HepG2 (cell line): ENCODE measurements at regions not wholly inside any gene's neighbourhood (a gene's known extent, or its start where the extent isn't known, plus 50 kb on each side); places are given as distances from the start of the nearest gene placed in this dataset.

Experiments used
- CBFB ChIP-seq: sonication (generic); formaldehyde crosslinking; IDR thresholded peaks from 2 replicates; pipeline ENCODE4 v1.4.0; 2020; ENCODE audit warnings: missing genetic modification reagents
- CBX2 ChIP-seq, 2 experiments: fragments of 200-600 bp in 1 of 2; sonication (generic); formaldehyde crosslinking in 1 of 2; IDR thresholded peaks; 2 replicates each; pipeline versions ENCODE4 v1.7.0 to v1.8.1; 2018 to 2022; ENCODE audit warnings: low read depth in 2 of 2, low read length in 1 of 2, mild to moderate bottlenecking in 1 of 2, missing genetic modification reagents in 1 of 2
- CHD2 ChIP-seq: IDR thresholded peaks from 2 replicates; pipeline ENCODE4 v1.6.1; 2011; ENCODE audit warnings: low read depth, low read length, improper control_type of control experiment
- KDM5B ChIP-seq: sonication (generic); formaldehyde crosslinking; IDR thresholded peaks from 2 replicates; pipeline ENCODE4 v1.4.0; 2020; ENCODE audit warnings: missing genetic modification reagents, mild to moderate bottlenecking, borderline replicate concordance
- MYC ChIP-seq: sonication (generic); formaldehyde crosslinking; IDR thresholded peaks from 2 replicates; pipeline ENCODE4 v1.9.0; 2021; ENCODE audit warnings: missing genetic modification reagents, borderline replicate concordance
- MYNN ChIP-seq: sonication (generic); formaldehyde crosslinking; IDR thresholded peaks from 2 replicates; pipeline ENCODE4 v1.4.0; 2020; ENCODE audit warnings: mild to moderate bottlenecking, low read depth, missing genetic modification reagents
- TAF1 ChIP-seq: sonication (generic); formaldehyde crosslinking; IDR thresholded peaks from 2 replicates; pipeline ENCODE4 v1.4.0; 2020; ENCODE audit warnings: missing genetic modification reagents
- ZMYM2 ChIP-seq: sonication (generic); formaldehyde crosslinking; IDR thresholded peaks from 2 replicates; pipeline ENCODE4 v1.8.0; 2022; ENCODE audit warnings: mild to moderate bottlenecking, missing genetic modification reagents
- ZNF225 ChIP-seq: sonication (generic); formaldehyde crosslinking; IDR thresholded peaks from 2 replicates; pipeline ENCODE4 v1.4.0; 2020; ENCODE audit warnings: mild to moderate bottlenecking, missing genetic modification reagents
- ZNF468 ChIP-seq: sonication (generic); formaldehyde crosslinking; IDR thresholded peaks from 2 replicates; pipeline ENCODE4 v1.8.0; 2022; ENCODE audit warnings: mild to moderate bottlenecking, moderate library complexity, missing genetic modification reagents
- ZNF674 ChIP-seq: sonication (generic); formaldehyde crosslinking; IDR thresholded peaks from 2 replicates; pipeline ENCODE4 v1.5.0; 2020; ENCODE audit warnings: low read depth, mild to moderate bottlenecking, missing genetic modification reagents
- ZNF713 ChIP-seq: sonication (generic); formaldehyde crosslinking; IDR thresholded peaks from 2 replicates; pipeline ENCODE4 v1.4.0; 2020; ENCODE audit warnings: mild to moderate bottlenecking, missing genetic modification reagents
- TF ChIP-seq, protein P1 (sequence below): sonication (generic); formaldehyde crosslinking; IDR thresholded peaks from 2 replicates; pipeline ENCODE4 v1.5.0; 2020; ENCODE audit warnings: mild to moderate bottlenecking, missing genetic modification reagents, moderate library complexity
- TF ChIP-seq, protein P2 (sequence below): IDR thresholded peaks from 2 replicates; pipeline ENCODE4 v1.6.1; 2016; ENCODE audit warnings: missing compliant biosample characterization, missing genetic modification reagents, borderline replicate concordance

DNA sequence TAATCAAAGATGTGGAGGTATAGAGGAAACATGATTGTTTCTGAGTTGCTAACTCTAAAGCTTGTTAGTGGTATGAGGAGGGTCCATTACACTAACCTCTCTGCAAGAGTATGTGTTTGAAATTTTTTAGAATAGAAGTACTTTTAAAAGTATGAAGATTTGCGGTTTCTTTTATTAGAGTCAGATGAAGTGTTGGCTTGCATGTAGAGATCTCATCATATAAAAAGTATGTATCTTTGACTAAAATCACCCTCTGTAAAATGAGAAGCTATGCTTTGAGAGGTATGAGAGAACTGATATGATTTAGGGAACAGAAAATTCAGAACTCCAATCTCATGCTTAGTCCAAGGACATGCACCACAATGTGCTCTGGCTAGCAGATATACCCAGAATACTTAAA lies 140.4 kb upstream of the MBNL1 start:
- TF ChIP-seq MYNN: no peak
- TF ChIP-seq MYC (CRISPR knock-in tag): no peak
- TF ChIP-seq, protein P1, sequence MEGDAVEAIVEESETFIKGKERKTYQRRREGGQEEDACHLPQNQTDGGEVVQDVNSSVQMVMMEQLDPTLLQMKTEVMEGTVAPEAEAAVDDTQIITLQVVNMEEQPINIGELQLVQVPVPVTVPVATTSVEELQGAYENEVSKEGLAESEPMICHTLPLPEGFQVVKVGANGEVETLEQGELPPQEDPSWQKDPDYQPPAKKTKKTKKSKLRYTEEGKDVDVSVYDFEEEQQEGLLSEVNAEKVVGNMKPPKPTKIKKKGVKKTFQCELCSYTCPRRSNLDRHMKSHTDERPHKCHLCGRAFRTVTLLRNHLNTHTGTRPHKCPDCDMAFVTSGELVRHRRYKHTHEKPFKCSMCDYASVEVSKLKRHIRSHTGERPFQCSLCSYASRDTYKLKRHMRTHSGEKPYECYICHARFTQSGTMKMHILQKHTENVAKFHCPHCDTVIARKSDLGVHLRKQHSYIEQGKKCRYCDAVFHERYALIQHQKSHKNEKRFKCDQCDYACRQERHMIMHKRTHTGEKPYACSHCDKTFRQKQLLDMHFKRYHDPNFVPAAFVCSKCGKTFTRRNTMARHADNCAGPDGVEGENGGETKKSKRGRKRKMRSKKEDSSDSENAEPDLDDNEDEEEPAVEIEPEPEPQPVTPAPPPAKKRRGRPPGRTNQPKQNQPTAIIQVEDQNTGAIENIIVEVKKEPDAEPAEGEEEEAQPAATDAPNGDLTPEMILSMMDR: no peak
- TF ChIP-seq, protein P2, sequence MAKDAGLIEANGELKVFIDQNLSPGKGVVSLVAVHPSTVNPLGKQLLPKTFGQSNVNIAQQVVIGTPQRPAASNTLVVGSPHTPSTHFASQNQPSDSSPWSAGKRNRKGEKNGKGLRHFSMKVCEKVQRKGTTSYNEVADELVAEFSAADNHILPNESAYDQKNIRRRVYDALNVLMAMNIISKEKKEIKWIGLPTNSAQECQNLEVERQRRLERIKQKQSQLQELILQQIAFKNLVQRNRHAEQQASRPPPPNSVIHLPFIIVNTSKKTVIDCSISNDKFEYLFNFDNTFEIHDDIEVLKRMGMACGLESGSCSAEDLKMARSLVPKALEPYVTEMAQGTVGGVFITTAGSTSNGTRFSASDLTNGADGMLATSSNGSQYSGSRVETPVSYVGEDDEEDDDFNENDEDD (CRISPR knock-in tag): no peak
- TF ChIP-seq ZMYM2 (CRISPR knock-in tag): no peak
- TF ChIP-seq ZNF225 (CRISPR knock-in tag): no peak
- no peak for TF ChIP-seq TAF1 (CRISPR knock-in tag)
- no peak for TF ChIP-seq KDM5B
- TF ChIP-seq ZNF674: no peak
- no peak for TF ChIP-seq CBFB
- TF ChIP-seq CHD2: no peak
- no peak for TF ChIP-seq ZNF468 (CRISPR knock-in tag)
- TF ChIP-seq ZNF713 (CRISPR knock-in tag): no peak
- TF ChIP-seq CBX2 (IDR thresholded peaks at IDR 0.05; ENCODE audit: low read depth, low read length): no peak
- no peak for TF ChIP-seq CBX2 (CRISPR knock-in tag; IDR thresholded peaks at IDR 0.05; ENCODE audit: low read depth)
